ENCODE measurements at regions not wholly inside any gene's neighbourhood (a gene's known extent, or its start where the extent isn't known, plus 50 kb on each side); places are given as distances from the start of the nearest gene placed in this dataset.

- Mint-ChIP-seq H3K9me3 (peaks cover 7 to 12% of the 10 kb centered on the region in 2 experiments; a peak in 4 of 5 replicates), H3K27ac (no peak overlapping the region), H3K36me3 (ENCODE audit: insufficient read depth in 1 of 3, low read depth in 3 of 3) (peaks cover 0 to 10% (median 2%) of the 10 kb centered on the region in 3 experiments; a peak in 4 of 7 replicates), H3K4me3 (no peak overlapping the region), H3K27me3 (ENCODE audit: low read depth) (peaks cover 2% of the 10 kb centered on the region; the same call in 1 of the 2 replicates), H3K4me1 (no peaks in the 10 kb centered on the region)
- Histone ChIP-seq H2BK12ac (ENCODE audit: insufficient read length, low read depth, low read length) (no peak overlapping the region), H3K79me1 (ENCODE audit: insufficient read depth, low read depth, low read length, poor library complexity, severe bottlenecking) (no peaks in the 10 kb centered on the region), H2BK5ac (ENCODE audit: insufficient read length, low read length) (no peak overlapping the region), H4K20me1 (ENCODE audit: control insufficient read depth, insufficient read depth, insufficient read length) (no peaks in the 10 kb centered on the region), H2BK120ac (ENCODE audit: low read depth, low read length, poor library complexity, severe bottlenecking) (no peak overlapping the region), H3K23me2 (ENCODE audit: insufficient read length, low read depth, low read length, poor library complexity, severe bottlenecking) (no peaks in the 10 kb centered on the region), H4K5ac (ENCODE audit: insufficient read length, low read depth, low read length) (no peak overlapping the region), H3K79me2 (ENCODE audit: insufficient read depth, low read length) (no peaks in the 10 kb centered on the region), H3K9ac (ENCODE audit: extremely low read depth, insufficient read length, low read length) (no peak overlapping the region), H3K4me1 (ENCODE audit: insufficient read depth, low read length) (no peaks in the 10 kb centered on the region), H3T11ph (ENCODE audit: low read length) (no peak overlapping the region), H3K9me3 (ENCODE audit: control insufficient read depth, low read depth, low read length) (no peaks in the 10 kb centered on the region), H2AK5ac (ENCODE audit: insufficient read length, low read length) (no peak overlapping the region), H3K56ac (ENCODE audit: insufficient read length, low read depth, low read length) (no peak overlapping the region), H2AFZ (ENCODE audit: low read length) (no peak overlapping the region), H3K27ac (ENCODE audit: insufficient read length, low read depth, low read length) (no peak overlapping the region), H3K4me2 (ENCODE audit: insufficient read depth, insufficient read length, low read length) (no peak overlapping the region), H2BK20ac (ENCODE audit: low read depth, low read length, poor library complexity, severe bottlenecking) (no peak overlapping the region), H3K27me3 (ENCODE audit: insufficient read depth, low read length) (no peaks in the 10 kb centered on the region), H3K18ac (ENCODE audit: insufficient read length, low read depth, low read length) (no peak overlapping the region), H3K14ac (ENCODE audit: insufficient read depth, low read length) (no peak overlapping the region), H3K23ac (ENCODE audit: insufficient read length, low read depth, low read length) (no peak overlapping the region), H3K4ac (ENCODE audit: low read depth, low read length) (no peak overlapping the region), H4K91ac (ENCODE audit: insufficient read length, low read depth, low read length) (no peak overlapping the region), H2BK15ac (ENCODE audit: low read depth, low read length) (no peak overlapping the region), H4K8ac (replicated peaks; ENCODE audit: insufficient read length, low read depth, low read length) (no peak overlapping the region)
- TF ChIP-seq CTCF (conservative IDR thresholded peaks at IDR 0.05), result peak; percentile 60
- WGBS (ENCODE audit: extremely low coverage, insufficient read length, low lambda C conversion rate), result no CpG with 5 or more reads among the region's 7 CpGs
- peak; percentile 65 for DNase-seq
These were observed 238.9 kb upstream of the LMO3 start for GRCh38 chr12:16844875-16845274.
